ENCODE measurements at regions not wholly inside any gene's neighbourhood (a gene's known extent, or its start where the extent isn't known, plus 50 kb on each side); places are given as distances from the start of the nearest gene placed in this dataset.

DNA sequence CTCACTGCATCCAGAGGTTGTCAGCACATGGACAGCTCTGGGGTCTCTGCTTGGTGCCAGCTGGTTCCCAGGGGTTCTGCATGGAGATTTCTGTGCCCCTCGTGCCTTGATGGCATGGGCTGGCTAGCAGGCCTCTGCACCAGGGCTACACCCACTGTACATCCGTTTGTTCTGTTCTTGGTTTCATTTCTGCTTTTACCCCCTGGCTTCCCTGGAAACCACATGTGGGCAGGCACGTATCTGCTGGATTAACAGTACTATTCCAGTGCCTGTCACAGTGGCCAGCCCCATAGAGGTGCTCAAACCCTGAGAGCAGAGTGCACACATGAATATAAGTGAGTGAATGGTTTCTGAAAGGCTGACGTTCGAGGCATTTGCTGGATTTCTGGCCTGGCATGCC lies 207.2 kb upstream of the GPR26 start:
- no peak for TF ChIP-seq POLR2AphosphoS5 (IDR thresholded peaks at IDR 0.05; ENCODE audit: insufficient read depth in 1 of 2, low read depth in 1 of 2)
- TF ChIP-seq, protein P1, sequence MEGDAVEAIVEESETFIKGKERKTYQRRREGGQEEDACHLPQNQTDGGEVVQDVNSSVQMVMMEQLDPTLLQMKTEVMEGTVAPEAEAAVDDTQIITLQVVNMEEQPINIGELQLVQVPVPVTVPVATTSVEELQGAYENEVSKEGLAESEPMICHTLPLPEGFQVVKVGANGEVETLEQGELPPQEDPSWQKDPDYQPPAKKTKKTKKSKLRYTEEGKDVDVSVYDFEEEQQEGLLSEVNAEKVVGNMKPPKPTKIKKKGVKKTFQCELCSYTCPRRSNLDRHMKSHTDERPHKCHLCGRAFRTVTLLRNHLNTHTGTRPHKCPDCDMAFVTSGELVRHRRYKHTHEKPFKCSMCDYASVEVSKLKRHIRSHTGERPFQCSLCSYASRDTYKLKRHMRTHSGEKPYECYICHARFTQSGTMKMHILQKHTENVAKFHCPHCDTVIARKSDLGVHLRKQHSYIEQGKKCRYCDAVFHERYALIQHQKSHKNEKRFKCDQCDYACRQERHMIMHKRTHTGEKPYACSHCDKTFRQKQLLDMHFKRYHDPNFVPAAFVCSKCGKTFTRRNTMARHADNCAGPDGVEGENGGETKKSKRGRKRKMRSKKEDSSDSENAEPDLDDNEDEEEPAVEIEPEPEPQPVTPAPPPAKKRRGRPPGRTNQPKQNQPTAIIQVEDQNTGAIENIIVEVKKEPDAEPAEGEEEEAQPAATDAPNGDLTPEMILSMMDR (IDR thresholded peaks at IDR 0.05) = no peak

All from vagina (tissue), 2 donors.